ENCODE measurements at regions not wholly inside any gene's neighbourhood (a gene's known extent, or its start where the extent isn't known, plus 50 kb on each side); places are given as distances from the start of the nearest gene placed in this dataset.

GRCh38 chr5:50945139-50945538 is 278.7 kb downstream of the PARP8 start:
- in situ Hi-C loops (cut with MboI; ENCODE audit: low pct_unique_long_range_greater_than_20kb in 2 of 9, low sequenced_read_pairs in 9 of 9, unreplicated experiment in 9 of 9): no loop called here
- WGBS, 10 experiments: 60 to 100% (median 88%) methylated on average over 1 of the region's 2 CpGs; no CpG with 5 or more reads in 7 of the 10 experiments
- ATAC-seq (replicated peaks in 6 of 8): no peak
- Histone ChIP-seq H3K4me3 (no peak overlapping the region), H3K27ac (no peak overlapping the region), H3K4me1 (replicated peaks in 1 of 2) (no peaks in the 10 kb centered on the region)

DNA sequence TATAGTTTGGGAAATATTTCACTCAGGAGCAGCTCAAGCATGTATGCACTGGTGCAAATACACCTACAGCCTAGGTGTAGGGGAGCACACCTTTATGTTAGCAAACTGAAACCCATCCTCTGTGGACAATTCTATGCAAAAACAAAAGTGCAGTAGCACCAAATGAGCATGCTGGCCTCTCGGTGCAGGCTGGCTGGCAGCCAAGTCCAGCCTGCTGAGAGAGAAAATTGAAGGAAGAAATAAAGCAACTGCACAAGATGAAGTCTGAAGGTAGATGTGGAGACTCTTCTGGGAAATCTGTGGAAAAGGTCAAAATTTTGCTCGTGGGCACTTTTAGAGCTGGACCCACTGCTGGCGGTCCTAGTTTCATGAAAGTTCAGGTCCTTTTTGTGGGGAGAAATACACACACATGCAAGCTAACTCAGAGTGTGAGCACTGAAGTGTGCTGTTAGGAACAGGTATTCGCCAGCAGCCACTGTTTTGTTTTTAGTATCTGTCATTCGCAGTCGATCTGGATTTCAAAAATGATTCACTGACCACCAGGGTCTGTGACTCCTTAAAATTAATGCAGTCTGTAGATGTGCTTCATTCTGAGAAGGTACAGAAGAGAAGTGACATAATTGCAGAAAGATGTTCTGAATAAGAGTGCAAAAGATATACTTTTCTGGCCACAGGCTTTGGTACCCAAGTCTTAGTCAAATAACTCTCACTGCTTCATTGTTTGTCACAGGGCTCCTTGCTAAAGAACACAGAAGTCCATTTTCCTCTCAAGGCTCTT is 281.7 kb downstream of the PARP8 start:
- Histone ChIP-seq H3K4me1 (replicated peaks in 1 of 2) (no peaks in the 10 kb centered on the region), H3K27ac (no peak overlapping the region), H3K4me3 (no peak overlapping the region)
- ATAC-seq (replicated peaks in 6 of 8): no peak
- WGBS, 10 experiments: 8 to 80% (median 66%) methylated on average over 1 to 6 of the region's 6 CpGs; no CpG with 5 or more reads in 1 of the 10 experiments
- in situ Hi-C loops (cut with MboI; ENCODE audit: low pct_unique_long_range_greater_than_20kb in 2 of 9, low sequenced_read_pairs in 9 of 9, unreplicated experiment in 9 of 9): no loop called here

GRCh38 chr5:50953290-50953689 is 286.9 kb downstream of the PARP8 start:
- Histone ChIP-seq H3K27ac (no peak overlapping the region), H3K4me3 (no peak overlapping the region), H3K4me1 (replicated peaks in 1 of 2) (no peaks in the 10 kb centered on the region)
- in situ Hi-C loops (cut with MboI; ENCODE audit: low pct_unique_long_range_greater_than_20kb in 2 of 9, low sequenced_read_pairs in 9 of 9, unreplicated experiment in 9 of 9): loop anchor here in 8 of 9 experiments (25.0 kb wide), 7 partner anchors 409 to 1709 kb away; partner anchors contain the start of gene ISL1 (in 5 of the 8)
- no CpG with 5 or more reads among the region's 1 CpG for WGBS, 10 experiments
- no peak for ATAC-seq (replicated peaks in 6 of 8)

DNA sequence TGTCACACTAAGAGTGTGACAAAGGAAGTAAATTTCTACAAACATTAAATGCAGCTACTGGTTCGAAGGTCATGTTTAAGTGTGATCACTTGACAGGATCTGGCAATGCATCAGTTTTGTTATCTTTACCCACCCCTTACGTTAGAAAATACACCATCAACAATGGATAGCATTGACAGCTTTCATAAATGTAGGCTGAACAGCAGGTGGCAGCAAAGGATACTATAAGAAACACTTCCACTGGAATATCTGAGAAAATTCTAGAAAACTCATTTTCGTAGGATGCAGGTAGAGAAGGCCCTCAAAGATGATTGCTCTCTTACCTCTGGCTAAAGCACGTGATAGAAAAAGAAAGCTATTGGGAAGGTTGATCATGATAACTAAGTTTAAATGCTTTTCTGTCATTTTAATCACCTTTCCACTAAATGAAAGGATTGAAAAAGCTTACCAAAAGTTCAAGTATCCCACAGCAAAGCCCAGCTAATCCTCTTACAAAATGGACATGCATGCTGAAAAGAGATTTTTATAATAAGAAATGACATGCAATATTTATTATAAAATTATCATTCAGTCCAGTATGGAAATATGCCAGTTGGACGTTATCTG is 292.5 kb downstream of the PARP8 start:
- WGBS, 10 experiments: 5 to 100% (median 57%) methylated on average over 1 to 5 of the region's 5 CpGs
- peak in 5 of 8 experiments; percentile 7 to 41 (median 28) for ATAC-seq (replicated peaks in 6 of 8)
- no peak overlapping the region for H3K4me3 ChIP-seq
- in situ Hi-C loops (cut with MboI; ENCODE audit: low pct_unique_long_range_greater_than_20kb in 2 of 9, low sequenced_read_pairs in 9 of 9, unreplicated experiment in 9 of 9): loop anchor here in 8 of 9 experiments (25.0 kb wide), 7 partner anchors 403 to 1703 kb away; partner anchors contain the start of gene ISL1 (in 5 of the 8)
- no peak overlapping the region for H3K27ac ChIP-seq
- peaks cover 2% of the 10 kb centered on the region in 2 donors for H3K4me1 ChIP-seq (replicated peaks in 1 of 2)

GRCh38 chr5:50962934-50963872 is 296.8 kb downstream of the PARP8 start:
- 0 to 11% (median 2%) methylated on average over 1 to 26 of the region's 44 CpGs; no CpG with 5 or more reads in 1 of the 10 experiments for WGBS, 10 experiments
- peak overlapping the region in 1 of 2 donors; percentile 20 for H3K27ac ChIP-seq
- H3K4me1 ChIP-seq (replicated peaks in 1 of 2): peaks cover 6 to 12% of the 10 kb centered on the region in 2 donors
- ATAC-seq (replicated peaks in 6 of 8): peak; percentile 87 to 94 (median 90)
- H3K4me3 ChIP-seq: peak overlapping the region; percentile 24 to 38 (median 32)
- in situ Hi-C loops (cut with MboI; ENCODE audit: low pct_unique_long_range_greater_than_20kb in 2 of 9, low sequenced_read_pairs in 9 of 9, unreplicated experiment in 9 of 9): loop anchor here in 8 of 9 experiments (10.0 to 25.0 kb wide), 9 partner anchors 399 to 1699 kb away; partner anchors contain the start of gene ISL1 (in 6 of the 8)

GRCh38 chr5:50963971-50964745 is 297.7 kb downstream of the PARP8 start:
- ATAC-seq (replicated peaks in 6 of 8): peak in 5 of 8 experiments; percentile 6 to 34 (median 24)
- in situ Hi-C loops (cut with MboI; ENCODE audit: low pct_unique_long_range_greater_than_20kb in 2 of 9, low sequenced_read_pairs in 9 of 9, unreplicated experiment in 9 of 9): loop anchor here in 8 of 9 experiments (10.0 to 25.0 kb wide), 9 partner anchors 398 to 1698 kb away; partner anchors contain the start of gene ISL1 (in 6 of the 8)
- WGBS, 10 experiments: 20 to 84% (median 32%) methylated on average over 1 to 16 of the region's 33 CpGs; no CpG with 5 or more reads in 3 of the 10 experiments
- peaks cover 14 to 16% of the 10 kb centered on the region in 2 donors for H3K4me1 ChIP-seq (replicated peaks in 1 of 2)
- H3K4me3 ChIP-seq: peak overlapping the region; percentile 15 to 38 (median 32)
- peak overlapping the region in 1 of 2 donors; percentile 69 for H3K27ac ChIP-seq

DNA sequence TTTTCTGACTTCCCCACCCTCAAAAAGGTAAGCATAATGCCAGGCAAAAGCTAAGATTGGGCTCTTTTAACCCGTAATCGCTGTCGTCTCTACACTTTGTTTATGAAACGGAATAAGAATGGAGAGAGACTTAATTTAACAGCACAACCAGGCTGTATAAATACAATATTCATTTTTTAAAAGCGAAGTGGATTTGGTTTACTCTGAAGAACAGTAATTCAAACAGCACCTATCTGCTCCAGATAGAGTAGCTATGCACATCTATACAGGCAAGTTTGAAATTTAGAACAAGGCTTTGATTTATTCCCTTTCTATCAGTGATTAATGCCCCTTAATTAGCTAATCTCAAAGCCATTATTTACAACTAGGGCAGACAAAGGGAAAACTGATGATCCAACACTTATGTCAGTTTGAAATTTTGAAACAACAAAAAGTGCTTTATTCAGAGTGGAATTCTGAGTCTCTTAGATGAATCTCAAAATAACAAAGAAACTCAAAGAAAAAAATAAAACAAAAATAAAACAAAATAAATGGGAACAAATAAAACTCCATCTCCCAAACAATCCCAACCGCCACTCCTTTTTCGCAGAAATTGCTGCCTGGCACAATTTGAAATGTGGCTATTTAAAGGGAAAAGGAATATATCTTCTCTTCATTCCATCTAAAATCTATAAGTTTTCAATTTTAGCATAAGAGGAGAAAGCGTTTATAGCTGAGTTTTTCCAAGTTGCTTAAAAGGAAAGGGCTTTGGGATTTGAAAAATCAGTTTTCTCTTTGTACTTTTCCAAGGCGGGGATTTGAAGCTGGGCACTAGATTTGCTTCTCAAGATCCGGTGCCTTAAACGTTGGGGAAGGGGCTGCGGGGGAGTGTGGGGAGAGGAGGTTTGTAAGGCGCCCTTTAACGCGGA is 298.6 kb downstream of the PARP8 start:
- WGBS, 10 experiments: 47 to 98% (median 62%) methylated on average over 3 to 10 of the region's 15 CpGs; no CpG with 5 or more reads in 1 of the 10 experiments
- no peak for ATAC-seq (replicated peaks in 6 of 8)
- peaks cover 16 to 21% of the 10 kb centered on the region in 2 donors for H3K4me1 ChIP-seq (replicated peaks in 1 of 2)
- H3K4me3 ChIP-seq: no peak overlapping the region
- peak overlapping the region in 1 of 2 donors; percentile 69 for H3K27ac ChIP-seq
- in situ Hi-C loops (cut with MboI; ENCODE audit: low pct_unique_long_range_greater_than_20kb in 2 of 9, low sequenced_read_pairs in 9 of 9, unreplicated experiment in 9 of 9): loop anchor here in 8 of 9 experiments (10.0 to 25.0 kb wide), 9 partner anchors 397 to 1697 kb away; partner anchors contain the start of gene ISL1 (in 6 of the 8)

DNA sequence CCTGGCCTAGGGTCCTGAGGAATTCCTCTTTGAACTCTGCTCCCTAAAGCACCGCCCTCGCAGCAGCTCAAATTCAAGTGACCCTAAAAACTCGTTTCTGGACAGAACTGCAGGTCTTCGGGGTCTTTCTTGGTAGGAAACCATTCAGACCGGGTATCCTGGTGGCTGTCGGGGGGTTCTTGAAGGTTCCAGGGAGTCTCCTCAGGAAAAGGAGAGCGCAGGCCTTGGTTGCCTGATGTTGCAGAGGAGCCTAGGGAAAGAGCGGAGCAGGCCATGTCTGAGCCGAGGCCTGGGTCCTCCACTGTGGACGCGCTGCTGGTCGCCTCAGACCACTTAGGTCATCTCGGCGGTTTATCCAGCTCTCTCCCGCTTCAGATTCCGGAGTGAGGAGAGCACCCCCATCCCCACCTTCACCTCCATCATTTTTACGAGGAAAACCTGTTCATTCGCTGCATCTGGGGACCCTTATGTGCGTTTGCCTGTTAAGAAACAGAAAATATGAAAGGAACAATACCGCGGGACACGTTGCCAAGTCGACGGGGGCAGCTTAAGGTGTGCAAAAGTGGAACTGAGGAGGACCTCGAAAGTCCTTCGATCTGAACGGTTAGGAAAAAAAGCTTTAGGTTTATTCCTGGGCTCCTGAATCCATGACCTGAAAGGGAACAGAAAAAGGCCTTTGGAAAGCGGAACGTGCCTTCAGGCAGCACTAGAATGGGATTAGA is 299.4 kb downstream of the PARP8 start:
- H3K4me1 ChIP-seq (replicated peaks in 1 of 2): peaks cover 16 to 21% of the 10 kb centered on the region in 2 donors
- ATAC-seq (replicated peaks in 6 of 8): no peak
- peak overlapping the region in 1 of 2 donors; percentile 47 for H3K27ac ChIP-seq
- WGBS, 10 experiments: 13 to 90% (median 45%) methylated on average over 2 to 19 of the region's 29 CpGs; no CpG with 5 or more reads in 1 of the 10 experiments
- in situ Hi-C loops (cut with MboI; ENCODE audit: low pct_unique_long_range_greater_than_20kb in 2 of 9, low sequenced_read_pairs in 9 of 9, unreplicated experiment in 9 of 9): loop anchor here in 8 of 9 experiments (10.0 to 25.0 kb wide), 9 partner anchors 396 to 1696 kb away; partner anchors contain the start of gene ISL1 (in 6 of the 8)
- H3K4me3 ChIP-seq: no peak overlapping the region

GRCh38 chr5:50967009-50967562 is 300.6 kb downstream of the PARP8 start:
- in situ Hi-C loops (cut with MboI; ENCODE audit: low pct_unique_long_range_greater_than_20kb in 2 of 9, low sequenced_read_pairs in 9 of 9, unreplicated experiment in 9 of 9): loop anchor here in 8 of 9 experiments (10.0 to 25.0 kb wide), 9 partner anchors 395 to 1695 kb away; partner anchors contain the start of gene ISL1 (in 6 of the 8)
- peaks cover 16 to 21% of the 10 kb centered on the region in 2 donors for H3K4me1 ChIP-seq (replicated peaks in 1 of 2)
- H3K4me3 ChIP-seq: peak overlapping the region in 4 of 5 donors; percentile 6 to 33 (median 21)
- no peak for ATAC-seq (replicated peaks in 6 of 8)
- 1 to 34% (median 5%) methylated on average over 5 to 11 of the region's 12 CpGs; no CpG with 5 or more reads in 1 of the 10 experiments for whole genome bisulfite sequencing, 10 experiments
- peak overlapping the region in 1 of 2 donors; percentile 47 for H3K27ac ChIP-seq

Data from motor neuron (in vitro differentiated cells).